ENCODE measurements at regions not wholly inside any gene's neighbourhood (a gene's known extent, or its start where the extent isn't known, plus 50 kb on each side); places are given as distances from the start of the nearest gene placed in this dataset.

DNA sequence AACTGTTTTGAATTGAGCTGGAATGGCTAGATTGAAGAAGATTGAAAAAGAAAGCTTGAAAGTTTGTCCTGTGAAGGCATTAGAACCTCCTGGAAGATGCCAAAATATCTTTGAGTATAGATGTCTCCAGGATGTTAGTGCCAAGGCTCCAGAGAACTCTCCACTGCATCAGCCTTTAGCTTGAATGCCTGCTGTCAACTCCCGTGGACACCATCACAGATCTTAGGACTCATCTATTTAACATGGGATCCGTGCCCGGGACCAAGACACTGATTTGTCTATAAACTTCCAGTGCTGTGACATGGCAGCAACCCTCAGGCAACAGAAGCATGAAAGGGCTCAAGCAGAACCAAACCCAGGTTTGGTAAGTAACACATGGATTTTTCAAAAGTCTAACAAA, 670.9 kb upstream of the ST8SIA4 start:
- H2BK5ac ChIP-seq (ENCODE audit: low read depth, low read length), result no peak overlapping the region
- no peaks in the 10 kb centered on the region for H3K79me1 ChIP-seq (ENCODE audit: low read depth, low read length)
- 100% methylated on average over 3 of the region's 3 CpGs; no CpG with 5 or more reads in 1 of the 2 experiments for WGBS, 2 experiments (ENCODE audit: extremely low coverage in 1 of 2, insufficient coverage in 1 of 2, insufficient read length in 1 of 2, insufficient replicate concordance in 2 of 2, low coverage in 1 of 2, low lambda C conversion rate in 2 of 2, missing lambda C conversion rate in 1 of 2)
- FAIRE-seq, result no peak
- ChIA-PET POLR2A (ENCODE audit: partially characterized antibody) (no interaction called here), CTCF (ENCODE audit: partially characterized antibody) (interaction anchor here (0.7 to 1.1 kb wide), 3 partner anchors 39 to 799 kb away, joined by 3 to 5 read pairs (median 4); no protein-coding TSS in a partner anchor)
- H4K8ac ChIP-seq (ENCODE audit: extremely low read depth, insufficient read depth, low read length), result no peak overlapping the region
- no peak overlapping the region for H2BK20ac ChIP-seq (ENCODE audit: low read length)
- H3K36me3 ChIP-seq (ENCODE audit: control insufficient read depth in 2 of 4, insufficient read depth in 4 of 4, low read length in 3 of 4), result no peaks in the 10 kb centered on the region
- H4K20me1 ChIP-seq (replicated peaks in 1 of 2; ENCODE audit: control insufficient read depth in 1 of 2, insufficient read depth in 2 of 2, low read length in 2 of 2), result no peaks in the 10 kb centered on the region
- H3K9me3 ChIP-seq (ENCODE audit: insufficient read depth in 2 of 2, low read depth in 1 of 2, low read length in 1 of 2), result no peaks in the 10 kb centered on the region
- H3K14ac ChIP-seq (ENCODE audit: insufficient read length), result no peak overlapping the region
- H4K5ac ChIP-seq (ENCODE audit: insufficient read length, low read depth, low read length), result no peak overlapping the region
- H2BK15ac ChIP-seq (ENCODE audit: low read length), result no peak overlapping the region
- no peaks in the 10 kb centered on the region for H3K79me2 ChIP-seq (ENCODE audit: control insufficient read depth in 1 of 2, insufficient read depth in 2 of 2, low read length in 2 of 2)
- no peaks in the 10 kb centered on the region for H3K27me3 ChIP-seq (replicated peaks in 1 of 4; ENCODE audit: control insufficient read depth in 3 of 4, extremely low read depth in 1 of 4, insufficient read depth in 3 of 4, low read length in 3 of 4)
- no peak overlapping the region for H2BK12ac ChIP-seq (ENCODE audit: low read depth, low read length)
- no peak for DNase-seq (ENCODE audit: low read depth in 1 of 2, low spot score in 2 of 2)
- no peaks in the 10 kb centered on the region for H3K23me2 ChIP-seq (ENCODE audit: low read depth, low read length)
- H3K4ac ChIP-seq (replicated peaks; ENCODE audit: insufficient read length, low read depth, low read length), result no peak overlapping the region
- H3K9ac ChIP-seq (replicated peaks in 1 of 4; ENCODE audit: extremely low read depth in 1 of 4, low read depth in 3 of 4, low read length in 3 of 4), result no peak overlapping the region
- no peak overlapping the region for H4K91ac ChIP-seq (replicated peaks; ENCODE audit: insufficient read length, low read length)
- H2AFZ ChIP-seq (ENCODE audit: low read length), result peak overlapping the region; percentile 39; the same call in 1 of the 2 replicates
- no peak overlapping the region for H3K23ac ChIP-seq (ENCODE audit: insufficient read length)
- no peak overlapping the region for H3K56ac ChIP-seq (replicated peaks; ENCODE audit: insufficient read length, low read depth, low read length)
- no peak overlapping the region for H2BK120ac ChIP-seq (replicated peaks; ENCODE audit: low read depth, low read length)
- TF ChIP-seq EGR1 (IDR thresholded peaks at IDR 0.05; ENCODE audit: borderline replicate concordance, low read depth, low read length) (no peak), TAF7 (optimal IDR thresholded peaks at IDR 0.05; ENCODE audit: borderline replicate concordance, low read depth, low read length) (no peak), RNF2 (IDR thresholded peaks at IDR 0.05; ENCODE audit: borderline replicate concordance, low read depth, low read length, missing control alignments, poor library complexity, severe bottlenecking) (no peak), GTF2F1 (IDR thresholded peaks at IDR 0.05; ENCODE audit: borderline replicate concordance, low read depth, low read length) (no peak), GABPA (IDR thresholded peaks at IDR 0.05; ENCODE audit: borderline replicate concordance, insufficient read depth, low read length) (no peak)
- no peak overlapping the region for H2AK5ac ChIP-seq (ENCODE audit: low read depth, low read length)
- H3K4me3 ChIP-seq (ENCODE audit: extremely low read depth in 1 of 4, insufficient read depth in 2 of 4, low read depth in 3 of 4, low read length in 4 of 4), result no peak overlapping the region
- no peak overlapping the region for H3K27ac ChIP-seq (ENCODE audit: low read depth, low read length)
- H3K18ac ChIP-seq (ENCODE audit: extremely low read depth, low read length), result no peak overlapping the region
- no peak overlapping the region for H3K4me2 ChIP-seq (ENCODE audit: insufficient read depth in 1 of 2, low read depth in 2 of 2, low read length in 2 of 2)
- no peaks in the 10 kb centered on the region for H3K4me1 ChIP-seq (replicated peaks in 1 of 4; ENCODE audit: control insufficient read depth in 3 of 4, insufficient read depth in 4 of 4, low read length in 3 of 4)

Measured in H1 (cell line).